AG04450 (cell line): ENCODE measurements at regions not wholly inside any gene's neighbourhood (a gene's known extent, or its start where the extent isn't known, plus 50 kb on each side); places are given as distances from the start of the nearest gene placed in this dataset.
"Not testable (repeated sequence)": the region's sequence is repeated elsewhere in the genome, so short reads cannot be mapped to it uniquely, and the experiment has no call there.

Source experiments
- CTCF ChIA-PET: fragments of 300-600, 350-600 bp; formaldehyde crosslinking; extraction: SDS; loops from one replicate; lab custom pipeline; 2022; ENCODE audit warnings: antibody characterized with exemption, inconsistent platforms; lab: Charles Lee
- POLR2A ChIA-PET: fragments of 350-600 bp; formaldehyde crosslinking; extraction: SDS; loops from one replicate; lab custom pipeline; 2021; ENCODE audit warnings: antibody characterized with exemption, inconsistent platforms; lab: Yijun Ruan, JAX
- DNase-seq: peaks from one replicate; pipeline ENCODE4 v3.0.0-alpha.2; 2011; ENCODE audit warnings: low read depth, low spot score
- H3K27ac ChIP-seq: one replicate; pipeline ENCODE4 v1.5.1; 2012; ENCODE audit warnings: low read depth, low read length, control low read depth
- H3K27me3 ChIP-seq: one replicate; pipeline ENCODE4 v1.6.0; 2012; ENCODE audit warnings: low read length; ENCODE audit not compliant: control insufficient read depth, insufficient read depth
- H3K4me3 ChIP-seq: 2 replicates; pipeline ENCODE4 v1.5.1; 2011; ENCODE audit warnings: mild to moderate bottlenecking, low read depth, low read length, control low read depth
- H3K9me3 ChIP-seq: 2 replicates; pipeline ENCODE4 v1.5.1; 2012; ENCODE audit warnings: low read length; ENCODE audit not compliant: control insufficient read depth, insufficient read depth
- CTCF ChIP-seq: IDR thresholded peaks from 2 replicates; pipeline ENCODE4 v1.5.1; 2011; ENCODE audit warnings: low read depth, low read length, control low read depth, inconsistent platforms

GRCh38 chr20:53888510-53888909, 181.9 kb downstream of the BCAS1 start:
- POLR2A ChIA-PET: no interaction called here
- Histone ChIP-seq H3K9me3 (peaks cover 8% of the 10 kb centered on the region), H3K27ac (no peak overlapping the region), H3K4me3 (no peak overlapping the region), H3K27me3 (no peaks in the 10 kb centered on the region)
- TF ChIP-seq CTCF: no peak
- no peak for DNase-seq
- CTCF ChIA-PET: no interaction called here

- peaks cover 8% of the 10 kb centered on the region for H3K9me3 ChIP-seq
- no peak overlapping the region for H3K27ac ChIP-seq
- ChIA-PET POLR2A (no interaction called here), CTCF (no interaction called here)
- TF ChIP-seq CTCF: no peak
- DNase-seq: no peak
- no peak overlapping the region for H3K4me3 ChIP-seq
- no peaks in the 10 kb centered on the region for H3K27me3 ChIP-seq
Measured at GRCh38 chr20:53887973-53888372, 182.4 kb downstream of the BCAS1 start.

GRCh38 chr20:53884859-53885541, 185.4 kb downstream of the BCAS1 start:
- Histone ChIP-seq H3K9me3 (no peaks in the 10 kb centered on the region), H3K4me3 (no peak overlapping the region), H3K27ac (peak overlapping the region; percentile 11), H3K27me3 (no peaks in the 10 kb centered on the region)
- DNase-seq: no peak
- no peak for TF ChIP-seq CTCF
- ChIA-PET CTCF (interaction anchor here (1.2 to 1.9 kb wide), 2 partner anchors 15 to 30 kb away, joined by 3 to 8 read pairs; no protein-coding TSS in a partner anchor), POLR2A (interaction anchor here (0.7 kb wide), 1 partner anchor 13 kb away, joined by 3 read pairs; no protein-coding TSS in a partner anchor)

- Histone ChIP-seq H3K4me3 (no peak overlapping the region), H3K27ac (peak overlapping the region; percentile 42), H3K27me3 (no peaks in the 10 kb centered on the region), H3K9me3 (no peaks in the 10 kb centered on the region)
- CTCF ChIA-PET: interaction anchor here (1.9 kb wide), 1 partner anchor 32 kb away, joined by 8 read pairs; no protein-coding TSS in a partner anchor
- POLR2A ChIA-PET: no interaction called here
- DNase-seq: no peak
- TF ChIP-seq CTCF: no peak
Measured at GRCh38 chr20:53883098-53883911, 187.1 kb downstream of the BCAS1 start.

GRCh38 chr20:53882438-53882986, 187.9 kb downstream of the BCAS1 start:
- H3K27me3 ChIP-seq, CTCF ChIA-PET, H3K9me3 ChIP-seq, DNase-seq, POLR2A ChIA-PET, H3K4me3 ChIP-seq: not testable (repeated sequence)
- H3K27ac ChIP-seq: peak overlapping the region; percentile 42
